T-helper 17 cell (primary cell): ENCODE measurements at regions not wholly inside any gene's neighbourhood (a gene's known extent, or its start where the extent isn't known, plus 50 kb on each side); places are given as distances from the start of the nearest gene placed in this dataset.
"Not testable (repeated sequence)": the region's sequence is repeated elsewhere in the genome, so short reads cannot be mapped to it uniquely, and the experiment has no call there.

Experiments used
- ATAC-seq: fragments of 150-1000 bp; cut with Tn5 transposase; 2 replicates; pipeline ENCODE4 v1.10.0; 2021; ENCODE audit warnings: mild to moderate bottlenecking, moderate library complexity
- DNase-seq, 3 donors: peaks; one replicate each; pipeline versions ENCODE4 v3.0.0 to v3.0.0-alpha.2; 2020 to 2021
- H3K9me3 ChIP-seq: one replicate; pipeline ENCODE4 v1.7.0; 2013; ENCODE audit warnings: low read length, mild to moderate bottlenecking; ENCODE audit not compliant: control insufficient read depth, poor library complexity, severe bottlenecking
- H3K27ac Mint-ChIP-seq: one replicate; pipeline ENCODE4 v1.8.0; 2022; ENCODE audit warnings: mild to moderate bottlenecking, moderate library complexity, mixed read lengths
- H3K27me3 Mint-ChIP-seq: one replicate; pipeline ENCODE4 v1.8.0; 2022; ENCODE audit warnings: mixed read lengths
- H3K36me3 Mint-ChIP-seq: one replicate; pipeline ENCODE4 v1.8.0; 2022; ENCODE audit warnings: low read depth, mixed read lengths
- H3K4me1 Mint-ChIP-seq: one replicate; pipeline ENCODE4 v1.8.0; 2022; ENCODE audit warnings: mild to moderate bottlenecking, mixed read lengths
- H3K4me3 Mint-ChIP-seq: one replicate; pipeline ENCODE4 v1.8.0; 2022; ENCODE audit warnings: mild to moderate bottlenecking, moderate library complexity, mixed read lengths

DNA sequence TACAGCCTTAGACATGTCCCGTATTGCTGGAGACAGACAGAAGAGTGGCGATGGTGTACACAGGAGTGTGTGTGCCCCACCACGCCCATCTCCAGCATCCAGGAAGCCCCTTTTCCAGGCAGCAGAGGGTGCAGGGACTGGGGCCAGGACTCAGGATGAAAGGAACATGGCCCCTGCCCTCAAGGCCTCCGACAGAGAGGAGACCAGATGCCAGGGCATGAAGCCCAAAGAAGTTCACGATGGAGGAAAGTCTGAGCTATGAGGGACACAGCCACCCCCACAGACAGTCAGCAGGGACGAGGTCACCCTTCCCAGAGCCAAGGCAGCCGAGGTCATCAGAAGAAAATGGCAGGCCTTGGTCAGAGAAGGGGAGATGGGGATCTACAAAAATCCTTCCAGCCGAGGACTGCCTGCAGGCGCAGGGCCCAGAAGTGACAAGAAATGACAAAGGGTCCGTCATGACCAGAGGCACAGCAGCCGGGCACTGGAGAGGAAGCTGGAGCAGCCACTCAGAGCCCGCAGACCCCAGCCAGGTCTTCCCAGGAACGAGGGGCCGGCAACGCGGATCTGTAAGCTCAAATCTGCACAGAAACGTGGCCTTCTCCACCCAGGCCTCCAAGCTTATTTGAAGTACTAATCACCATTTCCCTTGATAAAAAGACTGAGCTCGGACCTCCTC is 78.7 kb upstream of the PPP2R2D start:
- Mint-ChIP-seq H3K27me3 (peaks cover 9% of the 10 kb centered on the region), H3K4me3 (no peak overlapping the region), H3K27ac (no peak overlapping the region), H3K36me3 (no peaks in the 10 kb centered on the region), H3K4me1 (no peaks in the 10 kb centered on the region)
- H3K9me3 ChIP-seq, result no peaks in the 10 kb centered on the region
- DNase-seq (no peak), ATAC-seq (no peak)

DNA sequence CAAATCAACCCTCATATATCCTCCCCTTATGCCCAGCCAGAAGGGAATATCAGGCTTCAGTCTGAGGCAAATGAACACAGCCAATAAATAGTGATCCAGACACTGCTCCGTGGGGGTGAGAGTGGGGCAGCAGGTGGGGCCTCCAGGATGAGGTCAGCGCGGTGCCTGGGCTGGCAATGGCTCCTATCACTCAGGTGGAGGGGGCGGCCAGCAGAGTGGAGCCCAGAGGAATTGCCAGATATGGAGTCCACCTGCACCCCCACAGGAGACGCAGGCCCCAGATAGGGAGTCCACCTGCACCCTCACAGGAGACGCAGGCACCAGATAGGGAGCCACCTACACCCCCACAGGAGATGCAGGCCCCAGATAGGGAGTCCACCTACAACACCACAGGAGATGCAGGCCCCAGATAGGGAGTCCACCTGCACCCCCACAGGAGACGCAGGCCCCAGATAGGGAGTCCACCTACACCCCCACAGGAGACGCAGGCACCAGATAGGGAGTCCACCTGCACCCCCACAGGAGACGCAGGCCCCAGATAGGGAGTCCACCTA is 78.0 kb upstream of the PPP2R2D start:
- ATAC-seq (no peak), DNase-seq (no peak)
- H3K4me3 Mint-ChIP-seq, result no peak overlapping the region
- peaks cover 7% of the 10 kb centered on the region for H3K27me3 Mint-ChIP-seq
- H3K27ac Mint-ChIP-seq, result no peak overlapping the region
- H3K36me3 Mint-ChIP-seq, result no peaks in the 10 kb centered on the region
- H3K9me3 ChIP-seq, result no peaks in the 10 kb centered on the region
- H3K4me1 Mint-ChIP-seq, result no peaks in the 10 kb centered on the region

DNA sequence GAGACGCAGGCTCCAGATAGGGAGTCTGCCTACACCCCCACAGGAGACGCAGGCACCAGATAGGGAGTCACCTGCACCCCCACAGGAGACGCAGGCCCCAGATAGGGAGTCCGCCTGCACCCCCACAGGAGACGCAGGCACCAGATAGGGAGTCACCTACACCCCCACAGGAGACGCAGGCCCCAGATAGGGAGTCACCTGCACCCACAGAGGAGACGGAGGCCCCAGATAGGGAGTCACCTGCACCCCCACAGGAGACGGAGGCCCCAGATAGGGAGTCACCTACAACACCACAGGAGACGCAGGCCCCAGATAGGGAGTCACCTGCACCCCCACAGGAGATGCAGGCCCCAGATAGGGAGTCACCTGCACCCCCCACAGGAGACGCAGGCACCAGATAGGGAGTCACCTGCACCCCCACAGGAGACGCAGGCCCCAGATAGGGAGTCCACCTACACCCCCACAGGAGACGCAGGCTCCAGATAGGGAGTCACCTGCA is 77.2 kb upstream of the PPP2R2D start:
- H3K4me1 Mint-ChIP-seq, H3K27ac Mint-ChIP-seq, H3K9me3 ChIP-seq, DNase-seq, H3K4me3 Mint-ChIP-seq, ATAC-seq, H3K36me3 Mint-ChIP-seq, H3K27me3 Mint-ChIP-seq: not testable (repeated sequence)

DNA sequence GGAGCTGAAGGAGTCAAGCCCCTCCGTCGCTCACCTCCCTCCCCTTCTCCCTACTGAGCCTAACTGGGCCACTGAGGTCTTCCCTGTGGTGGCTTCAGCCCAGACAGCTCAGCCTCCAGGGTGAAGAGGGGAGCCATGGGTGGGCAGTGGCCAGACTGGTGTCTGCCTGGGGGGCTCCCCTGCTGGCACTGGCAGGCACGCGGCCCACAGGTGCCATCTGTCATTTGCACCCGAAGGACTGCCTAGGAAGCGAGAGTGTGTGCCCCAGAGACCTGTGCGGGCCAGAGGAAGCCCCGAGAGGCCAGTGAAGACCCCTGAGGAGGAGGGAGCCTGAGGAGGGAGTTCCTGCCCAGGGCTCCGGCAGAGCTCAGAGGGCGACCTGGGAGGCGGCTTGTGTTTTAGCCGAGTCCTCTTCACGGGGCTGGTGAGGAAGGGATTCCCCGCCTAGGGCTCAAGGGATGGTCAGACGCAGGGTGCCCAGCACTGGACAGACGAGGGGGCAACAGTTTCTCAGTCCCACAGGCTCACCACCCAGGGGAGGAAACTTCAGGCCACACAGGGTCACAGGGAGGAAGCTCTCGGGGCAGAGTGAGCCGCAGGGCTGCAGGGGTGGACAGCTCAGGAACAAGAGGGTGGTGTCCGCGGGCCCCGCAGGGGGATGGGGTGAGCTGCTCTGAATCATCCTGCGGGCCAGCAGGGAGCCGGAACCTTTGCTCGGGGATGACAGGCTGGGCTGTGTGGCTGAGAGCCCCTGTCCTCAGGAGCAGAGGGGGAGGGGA is 76.2 kb upstream of the PPP2R2D start:
- H3K9me3 ChIP-seq, result no peaks in the 10 kb centered on the region
- no peaks in the 10 kb centered on the region for H3K36me3 Mint-ChIP-seq
- H3K27ac Mint-ChIP-seq, result no peak overlapping the region
- no peak for DNase-seq
- H3K4me1 Mint-ChIP-seq, result no peaks in the 10 kb centered on the region
- no peak overlapping the region for H3K4me3 Mint-ChIP-seq
- peaks cover 16% of the 10 kb centered on the region for H3K27me3 Mint-ChIP-seq
- no peak for ATAC-seq

DNA sequence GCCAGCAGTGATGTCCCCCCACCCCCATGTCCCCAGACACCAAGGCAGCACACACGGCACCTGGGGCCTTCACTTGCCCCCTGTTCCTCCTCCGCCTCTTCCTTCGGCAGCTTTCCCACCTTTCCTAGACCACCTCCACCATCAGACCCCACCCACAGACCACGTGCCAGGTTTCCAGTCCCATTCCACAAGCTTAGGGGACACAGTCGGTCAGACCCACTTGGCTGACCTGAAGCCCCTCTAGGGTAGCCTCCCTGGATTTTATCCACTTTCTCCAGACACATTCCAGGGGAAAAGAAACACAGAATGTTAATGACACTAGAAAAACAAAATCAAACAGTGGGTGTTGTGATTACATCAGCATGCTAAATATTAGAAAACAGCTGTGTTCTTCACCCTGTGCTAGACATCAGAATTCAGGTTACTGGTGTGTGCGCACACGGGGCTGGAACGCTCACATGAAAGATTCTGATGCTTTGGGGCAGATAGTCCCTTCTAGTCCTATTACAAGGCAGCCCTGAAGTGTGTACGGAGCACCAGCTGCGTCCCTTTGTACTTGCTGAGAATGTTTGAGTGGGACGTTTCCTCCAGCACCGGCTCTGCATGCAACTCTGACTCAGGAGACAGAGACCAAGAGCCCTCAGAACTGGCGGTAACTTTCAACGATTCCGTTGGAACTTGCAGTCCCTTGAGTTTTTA is 75.5 kb upstream of the PPP2R2D start:
- no peak overlapping the region for H3K27ac Mint-ChIP-seq
- no peaks in the 10 kb centered on the region for H3K4me1 Mint-ChIP-seq
- H3K27me3 Mint-ChIP-seq, result peaks cover 19% of the 10 kb centered on the region
- DNase-seq (no peak), ATAC-seq (no peak)
- H3K9me3 ChIP-seq, result no peaks in the 10 kb centered on the region
- H3K36me3 Mint-ChIP-seq, result no peaks in the 10 kb centered on the region
- H3K4me3 Mint-ChIP-seq, result no peak overlapping the region

DNA sequence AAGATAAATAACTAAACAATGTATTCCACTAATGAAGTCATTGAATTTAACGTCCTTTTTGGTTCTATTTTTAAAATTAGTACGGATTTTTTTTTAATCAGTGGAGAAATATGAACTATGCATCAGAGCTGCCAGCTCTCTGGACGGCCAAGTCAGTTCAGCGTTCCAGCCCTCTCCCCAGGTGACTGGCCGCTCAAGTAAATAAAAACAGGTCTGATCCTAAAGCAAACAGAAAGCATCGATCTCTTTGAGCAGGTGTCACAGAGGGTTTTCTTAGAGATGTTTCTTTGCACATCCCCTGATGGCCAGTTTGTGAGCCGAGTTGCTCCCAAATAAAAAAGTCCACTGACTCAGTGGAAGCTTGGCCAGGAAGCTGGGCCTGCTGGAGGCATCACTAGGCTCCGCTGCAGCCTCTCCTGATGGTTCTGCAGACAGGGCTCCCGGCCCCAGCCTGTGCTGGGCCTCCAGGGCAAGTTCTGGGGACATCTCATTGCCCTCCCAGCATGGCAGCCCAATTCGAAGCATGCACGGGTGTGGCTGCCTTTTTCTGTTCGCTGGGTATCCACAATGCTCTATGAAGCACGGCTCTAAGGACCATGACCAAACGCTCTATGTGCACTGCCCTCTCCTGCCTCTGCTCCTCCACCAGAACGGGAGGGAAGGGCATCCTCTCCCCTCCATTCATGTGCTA is 74.7 kb upstream of the PPP2R2D start:
- no peaks in the 10 kb centered on the region for H3K4me1 Mint-ChIP-seq
- H3K36me3 Mint-ChIP-seq, result no peaks in the 10 kb centered on the region
- DNase-seq (no peak), ATAC-seq (no peak)
- H3K27me3 Mint-ChIP-seq, result peaks cover 22% of the 10 kb centered on the region
- H3K4me3 Mint-ChIP-seq, result no peak overlapping the region
- H3K9me3 ChIP-seq, result no peaks in the 10 kb centered on the region
- no peak overlapping the region for H3K27ac Mint-ChIP-seq

DNA sequence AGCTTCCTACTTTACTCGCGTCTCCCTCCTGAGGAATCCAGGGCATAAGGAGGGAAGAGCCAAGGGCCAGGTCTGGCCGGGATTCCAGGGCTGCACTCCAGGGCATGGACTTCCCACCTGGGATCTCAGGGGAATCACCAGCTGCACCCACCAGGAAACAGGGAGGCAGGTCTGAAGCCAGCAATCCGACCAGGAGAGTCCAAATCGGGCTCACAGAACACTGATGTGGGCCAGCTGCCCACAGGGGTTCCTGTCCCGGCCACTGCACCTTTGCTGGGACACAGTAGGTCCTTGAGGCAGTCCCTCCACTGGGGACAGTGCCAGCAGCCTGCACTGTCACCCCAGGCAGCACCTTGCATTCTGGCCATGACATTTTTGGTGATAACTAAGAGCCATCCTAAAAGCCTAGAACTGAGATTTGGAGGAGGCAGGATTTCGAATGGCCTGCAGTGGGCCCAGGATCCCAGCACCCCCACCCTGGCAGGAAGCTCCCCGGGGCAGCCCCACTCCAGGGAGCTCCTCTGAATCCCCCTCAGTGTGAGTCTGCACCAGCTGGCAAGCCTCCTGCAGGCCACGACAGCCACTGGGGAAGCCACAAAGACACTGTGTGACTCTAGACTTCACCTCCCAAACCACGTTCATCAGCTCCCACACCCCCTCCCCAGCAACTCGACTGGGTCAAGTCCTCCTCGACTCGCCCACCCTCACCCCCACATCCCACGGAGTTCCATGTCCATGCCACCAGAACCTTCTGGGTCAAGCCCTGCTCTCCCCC is 71.5 kb upstream of the PPP2R2D start:
- H3K27me3 Mint-ChIP-seq, result peaks cover 36% of the 10 kb centered on the region
- DNase-seq (no peak), ATAC-seq (no peak)
- H3K4me3 Mint-ChIP-seq, result no peak overlapping the region
- no peaks in the 10 kb centered on the region for H3K4me1 Mint-ChIP-seq
- H3K27ac Mint-ChIP-seq, result no peak overlapping the region
- H3K36me3 Mint-ChIP-seq, result no peaks in the 10 kb centered on the region
- no peaks in the 10 kb centered on the region for H3K9me3 ChIP-seq

DNA sequence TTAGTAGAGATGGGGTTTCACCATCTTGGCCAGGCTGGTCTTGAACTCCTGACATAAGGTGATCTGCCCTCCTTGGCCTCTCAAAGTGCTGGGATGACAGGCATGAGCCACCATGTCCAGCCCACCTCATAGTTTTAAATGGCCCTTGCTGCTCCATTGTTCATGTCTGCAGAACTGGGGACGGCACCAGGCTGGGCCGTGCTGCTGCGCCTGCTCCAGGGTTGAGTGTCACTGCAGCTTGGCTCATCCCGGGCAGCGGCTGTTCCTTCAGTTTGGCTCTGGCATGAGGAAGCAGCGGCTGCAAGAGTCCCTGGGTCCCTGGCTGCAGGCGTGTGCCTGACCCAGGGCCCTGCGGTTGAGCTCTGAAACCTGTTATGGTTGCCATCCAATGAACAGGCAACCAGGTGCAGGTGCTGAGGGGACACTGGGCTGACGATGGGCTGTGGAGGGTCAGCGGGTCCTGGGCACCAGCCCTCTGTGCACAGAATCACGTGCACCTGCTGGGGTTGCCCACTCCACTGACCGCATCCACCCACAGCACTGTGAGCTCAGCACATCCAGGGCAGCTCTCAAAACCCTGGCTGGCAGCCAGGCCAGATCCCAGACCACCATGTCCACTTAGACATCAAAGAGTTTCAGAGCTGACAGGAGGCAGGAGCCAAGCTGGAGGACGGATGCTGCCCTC is 70.2 kb upstream of the PPP2R2D start:
- Mint-ChIP-seq H3K4me1 (no peaks in the 10 kb centered on the region), H3K36me3 (no peaks in the 10 kb centered on the region), H3K27me3 (peaks cover 40% of the 10 kb centered on the region), H3K27ac (no peak overlapping the region), H3K4me3 (no peak overlapping the region)
- no peaks in the 10 kb centered on the region for H3K9me3 ChIP-seq
- ATAC-seq, result no peak
- DNase-seq, result no peak

DNA sequence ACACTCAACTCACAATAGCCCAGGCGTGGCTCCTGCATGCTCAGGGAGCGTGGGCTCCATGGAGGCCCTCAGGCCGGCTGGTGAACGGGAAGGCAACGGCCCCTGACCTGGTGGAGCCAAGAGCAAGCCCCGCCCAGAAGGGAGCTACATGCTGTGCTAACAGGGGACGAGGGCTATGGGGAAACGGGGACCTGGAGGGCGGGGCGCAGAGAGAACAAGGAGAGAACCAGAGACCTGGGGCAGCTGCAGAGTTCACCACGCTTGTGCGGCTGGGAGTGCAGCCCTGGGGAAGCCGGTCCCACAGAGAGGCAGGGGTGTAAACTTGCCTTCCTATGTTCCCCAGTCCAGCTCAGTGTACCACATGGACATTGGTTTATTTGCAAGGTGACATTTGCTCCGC is 69.2 kb upstream of the PPP2R2D start:
- Mint-ChIP-seq H3K4me1 (no peaks in the 10 kb centered on the region), H3K27me3 (peaks cover 40% of the 10 kb centered on the region), H3K36me3 (no peaks in the 10 kb centered on the region), H3K27ac (no peak overlapping the region), H3K4me3 (no peak overlapping the region)
- DNase-seq (no peak), ATAC-seq (no peak)
- H3K9me3 ChIP-seq, result no peaks in the 10 kb centered on the region

DNA sequence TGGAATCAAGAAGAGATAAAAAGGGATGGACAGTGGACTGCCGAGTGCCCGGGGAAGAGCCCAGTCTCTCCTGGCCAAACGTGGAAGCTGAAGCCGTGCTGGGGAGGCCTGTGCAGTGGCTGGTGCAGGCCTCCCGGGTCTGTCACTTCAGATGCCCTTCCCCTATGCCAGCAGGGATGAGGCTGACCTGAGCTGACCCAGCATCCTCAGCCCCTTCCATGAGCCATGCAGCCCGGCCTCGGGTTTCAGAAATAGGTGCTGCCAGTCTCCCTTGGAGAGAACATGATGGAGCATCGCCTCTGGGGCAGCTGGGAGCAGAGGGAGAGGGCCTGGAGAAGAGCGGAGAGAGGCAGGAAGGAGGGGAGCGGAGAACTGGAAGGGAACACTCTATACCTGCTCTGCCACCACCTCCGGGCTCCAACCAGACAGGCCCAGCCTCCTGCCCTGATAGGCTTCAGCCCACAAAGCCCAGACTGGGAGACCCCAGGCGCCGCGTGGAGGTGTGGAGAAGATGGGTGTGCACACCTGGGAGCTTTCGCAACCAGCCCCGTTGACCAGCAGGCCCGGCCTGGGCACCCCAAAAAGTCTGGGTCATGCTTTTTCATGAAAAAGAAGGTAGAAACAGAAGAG is 68.6 kb upstream of the PPP2R2D start:
- H3K4me1 Mint-ChIP-seq, result no peaks in the 10 kb centered on the region
- H3K4me3 Mint-ChIP-seq, result no peak overlapping the region
- no peak for ATAC-seq
- peaks cover 40% of the 10 kb centered on the region for H3K27me3 Mint-ChIP-seq
- H3K36me3 Mint-ChIP-seq, result no peaks in the 10 kb centered on the region
- DNase-seq, result no peak
- H3K9me3 ChIP-seq, result no peaks in the 10 kb centered on the region
- no peak overlapping the region for H3K27ac Mint-ChIP-seq

DNA sequence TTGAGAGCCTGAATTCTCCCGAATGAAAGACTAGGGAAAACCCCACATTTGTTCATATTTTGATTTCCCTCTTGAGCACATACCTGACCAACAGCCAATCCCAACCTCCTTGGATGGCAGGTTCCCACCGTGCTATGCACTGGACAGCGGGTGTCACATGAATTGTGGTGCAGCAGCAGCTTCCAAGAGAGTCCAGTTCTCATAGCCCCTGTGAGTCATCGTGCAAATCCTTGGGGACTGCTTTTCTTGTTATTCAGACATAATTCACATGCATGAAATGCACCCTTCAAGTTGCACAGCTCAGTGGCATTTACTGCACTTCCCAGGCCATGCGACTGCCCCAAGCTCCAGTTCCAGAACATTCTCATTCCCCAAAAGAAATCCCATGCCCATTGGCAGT is 67.8 kb upstream of the PPP2R2D start:
- Mint-ChIP-seq H3K4me3 (no peak overlapping the region), H3K27ac (no peak overlapping the region), H3K36me3 (no peaks in the 10 kb centered on the region), H3K4me1 (no peaks in the 10 kb centered on the region), H3K27me3 (peaks cover 40% of the 10 kb centered on the region)
- ATAC-seq (no peak), DNase-seq (no peak)
- no peaks in the 10 kb centered on the region for H3K9me3 ChIP-seq
